Liver (tissue), 3 donors: ENCODE measurements at regions not wholly inside any gene's neighbourhood (a gene's known extent, or its start where the extent isn't known, plus 50 kb on each side); places are given as distances from the start of the nearest gene placed in this dataset.

Experiments
- CTCF ChIP-seq: fragments of 150-350 bp; IDR thresholded peaks from 2 replicates; pipeline ENCODE4 v1.5.1; 2017; ENCODE audit warnings: improper control_type of control experiment, low read depth, low read length; ENCODE audit not compliant: missing input control
- TAF1 ChIP-seq: conservative IDR thresholded peaks from 2 replicates; pipeline ENCODE4 v1.6.1; 2016; ENCODE audit warnings: antibody characterized with exemption, mild to moderate bottlenecking
- ZBTB33 ChIP-seq: IDR thresholded peaks from 2 replicates; pipeline ENCODE4 v1.6.1; 2016; ENCODE audit warnings: antibody characterized with exemption
- donor health status: healthy.
- donor health status: healthy.

- no peak for TF ChIP-seq ZBTB33
- TF ChIP-seq CTCF = no peak
- TF ChIP-seq TAF1 = no peak
These were observed 203.4 kb upstream of the SULF2 start for GRCh38 chr20:47988676-47989075.
